Tibial artery (tissue), 4 donors: ENCODE measurements at regions not wholly inside any gene's neighbourhood (a gene's known extent, or its start where the extent isn't known, plus 50 kb on each side); places are given as distances from the start of the nearest gene placed in this dataset.
"Not testable (repeated sequence)": the region's sequence is repeated elsewhere in the genome, so short reads cannot be mapped to it uniquely, and the experiment has no call there.

Experiments
- DNase-seq, 2 donors: peaks; one replicate each; pipeline ENCODE4 v3.0.0-alpha.2; 2019
- H3K27ac ChIP-seq, 2 donors: fragments of 200-600 bp; sonication (generic) in 1 of 2; 1 replicate in 1 of 2; 2 replicates in 1 of 2; pipeline ENCODE4 v1.5.1; 2018 to 2019; ENCODE audit warnings: mild to moderate bottlenecking in 1 of 2
- H3K27me3 ChIP-seq, 2 donors: fragments of 200-600 bp; sonication (generic) in 1 of 2; one replicate each; pipeline versions ENCODE4 v1.5.1 to v1.6.0; 2016 to 2019
- H3K36me3 ChIP-seq, 3 donors: fragments of 200-600 bp; sonication (generic) in 2 of 3; one replicate each; pipeline ENCODE4 v1.5.1; 2016 to 2019; ENCODE audit warnings: mild to moderate bottlenecking in 2 of 3
- H3K4me1 ChIP-seq, 4 donors: fragments of 200-600 bp; sonication (generic) in 2 of 4; 1 replicate in 3 of 4; 2 replicates in 1 of 4; pipeline ENCODE4 v1.5.1; 2016 to 2019
- H3K4me3 ChIP-seq, 2 donors: fragments of 200-600 bp; sonication (generic) in 1 of 2; 1 replicate in 1 of 2; 2 replicates in 1 of 2; pipeline ENCODE4 v1.5.1; 2018 to 2019; ENCODE audit warnings: mild to moderate bottlenecking in 2 of 2
- H3K9me3 ChIP-seq, 3 donors: fragments of 200-600 bp; sonication (generic) in 1 of 3; one replicate each; pipeline ENCODE4 v1.5.1; 2016 to 2019
- CTCF ChIP-seq, 2 experiments: fragments of 200-600 bp in 1 of 2; fragments of 450-650 bp in 1 of 2; IDR thresholded peaks; one replicate each; pipeline ENCODE4 v1.5.1; 2017 to 2019; ENCODE audit warnings: antibody characterized with exemption in 2 of 2, mild to moderate bottlenecking in 1 of 2, moderate library complexity in 1 of 2
- intact Hi-C: fragments of 100-400 bp; cut with DNase I; formaldehyde crosslinking; loops from one replicate; pipeline ENCODE4 v1.15.0; 2023; ENCODE audit warnings: low total_unique reads

- H3K36me3 ChIP-seq: no peaks in the 10 kb centered on the region
- no peak overlapping the region for H3K4me3 ChIP-seq
- DNase-seq: no peak
- no peak overlapping the region for H3K27ac ChIP-seq
- no peak for TF ChIP-seq CTCF (IDR thresholded peaks at IDR 0.05)
- H3K27me3 ChIP-seq: no peaks in the 10 kb centered on the region
- intact Hi-C loops: no loop called here
- no peaks in the 10 kb centered on the region for H3K9me3 ChIP-seq
- H3K4me1 ChIP-seq: no peaks in the 10 kb centered on the region
Measured at GRCh38 chr11:91067666-91068065, 844.8 kb upstream of the CHORDC1 start.

GRCh38 chr11:91066456-91067047 is 843.7 kb upstream of the CHORDC1 start:
- no peak overlapping the region for H3K27ac ChIP-seq
- no peak for DNase-seq
- intact Hi-C loops: no loop called here

GRCh38 chr11:91063399-91063798 is 840.5 kb upstream of the CHORDC1 start:
- intact Hi-C loops, H3K36me3 ChIP-seq, H3K4me3 ChIP-seq, H3K4me1 ChIP-seq, H3K9me3 ChIP-seq, H3K27ac ChIP-seq, H3K27me3 ChIP-seq, DNase-seq: not testable (repeated sequence)

More at GRCh38 chr11:91066456-91067047, 843.7 kb upstream of the CHORDC1 start:
- Histone ChIP-seq H3K36me3 (no peaks in the 10 kb centered on the region), H3K9me3 (no peaks in the 10 kb centered on the region), H3K4me1 (no peaks in the 10 kb centered on the region), H3K27me3 (no peaks in the 10 kb centered on the region), H3K4me3 (no peak overlapping the region)
- no peak for TF ChIP-seq CTCF (IDR thresholded peaks at IDR 0.05)

- intact Hi-C loops: no loop called here
- no peaks in the 10 kb centered on the region for H3K4me1 ChIP-seq
- H3K4me3 ChIP-seq: no peak overlapping the region
- TF ChIP-seq CTCF (IDR thresholded peaks at IDR 0.05): no peak
- no peak overlapping the region for H3K27ac ChIP-seq
- H3K36me3 ChIP-seq: no peaks in the 10 kb centered on the region
- no peaks in the 10 kb centered on the region for H3K27me3 ChIP-seq
- DNase-seq: no peak
- H3K9me3 ChIP-seq: no peaks in the 10 kb centered on the region
Measured at GRCh38 chr11:91047882-91048281, 825.0 kb upstream of the CHORDC1 start.

GRCh38 chr11:91046261-91046660 is 823.4 kb upstream of the CHORDC1 start:
- H3K4me1 ChIP-seq: no peaks in the 10 kb centered on the region
- H3K4me3 ChIP-seq: no peak overlapping the region
- no peak for TF ChIP-seq CTCF (IDR thresholded peaks at IDR 0.05)
- H3K27me3 ChIP-seq: no peaks in the 10 kb centered on the region
- no peaks in the 10 kb centered on the region for H3K36me3 ChIP-seq
- no peak for DNase-seq
- intact Hi-C loops: no loop called here
- H3K9me3 ChIP-seq: no peaks in the 10 kb centered on the region
- H3K27ac ChIP-seq: no peak overlapping the region

- no peaks in the 10 kb centered on the region for H3K36me3 ChIP-seq
- intact Hi-C loops: no loop called here
- H3K4me3 ChIP-seq: no peak overlapping the region
- H3K4me1 ChIP-seq: no peaks in the 10 kb centered on the region
- H3K27me3 ChIP-seq: no peaks in the 10 kb centered on the region
- TF ChIP-seq CTCF (IDR thresholded peaks at IDR 0.05): no peak
- DNase-seq: no peak
- H3K27ac ChIP-seq: no peak overlapping the region
- no peaks in the 10 kb centered on the region for H3K9me3 ChIP-seq
Measured at GRCh38 chr11:91041626-91042025, 818.8 kb upstream of the CHORDC1 start.
